Cerebellar cortex (tissue), 1 donor: ENCODE measurements at regions not wholly inside any gene's neighbourhood (a gene's known extent, or its start where the extent isn't known, plus 50 kb on each side); places are given as distances from the start of the nearest gene placed in this dataset.

Experiments
- DNase-seq: peaks from one replicate; pipeline ENCODE4 v3.0.0-alpha.2; 2015; ENCODE audit warnings: low spot score

- no peak for DNase-seq
These were observed 201.0 kb upstream of the ZNF536 start for GRCh38 chr19:30171138-30171635.

- no peak for DNase-seq
These were observed 200.2 kb upstream of the ZNF536 start for GRCh38 chr19:30171795-30172612.

GRCh38 chr19:30172613-30173242 lies 199.5 kb upstream of the ZNF536 start:
- no peak for DNase-seq

GRCh38 chr19:30173593-30174356 lies 198.4 kb upstream of the ZNF536 start:
- DNase-seq, result no peak

- DNase-seq, result no peak
These were observed 197.9 kb upstream of the ZNF536 start for GRCh38 chr19:30174357-30174645.

GRCh38 chr19:30174791-30175190 lies 197.4 kb upstream of the ZNF536 start:
- no peak for DNase-seq

- DNase-seq, result no peak
These were observed 196.2 kb upstream of the ZNF536 start for GRCh38 chr19:30175987-30176386.

GRCh38 chr19:30178721-30179402 lies 193.3 kb upstream of the ZNF536 start:
- DNase-seq, result no peak

- DNase-seq, result no peak
These were observed 191.5 kb upstream of the ZNF536 start for GRCh38 chr19:30180691-30181090.

GRCh38 chr19:30183807-30184490 lies 188.2 kb upstream of the ZNF536 start:
- DNase-seq, result no peak

GRCh38 chr19:30202060-30202600 lies 170.1 kb upstream of the ZNF536 start:
- no peak for DNase-seq

- no peak for DNase-seq
These were observed 167.5 kb upstream of the ZNF536 start for GRCh38 chr19:30204721-30205120.

GRCh38 chr19:30206187-30206586 lies 166.0 kb upstream of the ZNF536 start:
- no peak for DNase-seq

GRCh38 chr19:30207357-30207756 lies 164.8 kb upstream of the ZNF536 start:
- DNase-seq, result no peak

GRCh38 chr19:30208436-30209060 lies 163.6 kb upstream of the ZNF536 start:
- DNase-seq, result peak; percentile 40

GRCh38 chr19:30209617-30210600 lies 162.3 kb upstream of the ZNF536 start:
- no peak for DNase-seq

GRCh38 chr19:30212574-30212973 lies 159.6 kb upstream of the ZNF536 start:
- no peak for DNase-seq

GRCh38 chr19:30214651-30215051 lies 157.5 kb upstream of the ZNF536 start:
- DNase-seq, result no peak

GRCh38 chr19:30215248-30215647 lies 156.9 kb upstream of the ZNF536 start:
- no peak for DNase-seq

GRCh38 chr19:30216453-30216852 lies 155.7 kb upstream of the ZNF536 start:
- no peak for DNase-seq
